Mononuclear cell (primary cell): ENCODE measurements at regions not wholly inside any gene's neighbourhood (a gene's known extent, or its start where the extent isn't known, plus 50 kb on each side); places are given as distances from the start of the nearest gene placed in this dataset.
"Not testable (repeated sequence)": the region's sequence is repeated elsewhere in the genome, so short reads cannot be mapped to it uniquely, and the experiment has no call there.

Experiments
- H3K27me3 ChIP-seq: 2 replicates; pipeline ENCODE4 v1.6.0; 2011; ENCODE audit warnings: low read length, control low read depth; ENCODE audit not compliant: insufficient read depth
- H3K4me1 ChIP-seq: 2 replicates; pipeline ENCODE4 v1.5.1; 2011; ENCODE audit warnings: mild to moderate bottlenecking, low read length, control low read depth; ENCODE audit not compliant: insufficient read depth
- H3K4me3 ChIP-seq: 2 replicates; pipeline ENCODE4 v1.5.1; 2011; ENCODE audit warnings: mild to moderate bottlenecking, low read length, moderate library complexity
- H3K9me3 ChIP-seq: 2 replicates; pipeline ENCODE4 v1.5.1; 2011; ENCODE audit warnings: low read depth, mild to moderate bottlenecking, control low read depth, low read length

DNA sequence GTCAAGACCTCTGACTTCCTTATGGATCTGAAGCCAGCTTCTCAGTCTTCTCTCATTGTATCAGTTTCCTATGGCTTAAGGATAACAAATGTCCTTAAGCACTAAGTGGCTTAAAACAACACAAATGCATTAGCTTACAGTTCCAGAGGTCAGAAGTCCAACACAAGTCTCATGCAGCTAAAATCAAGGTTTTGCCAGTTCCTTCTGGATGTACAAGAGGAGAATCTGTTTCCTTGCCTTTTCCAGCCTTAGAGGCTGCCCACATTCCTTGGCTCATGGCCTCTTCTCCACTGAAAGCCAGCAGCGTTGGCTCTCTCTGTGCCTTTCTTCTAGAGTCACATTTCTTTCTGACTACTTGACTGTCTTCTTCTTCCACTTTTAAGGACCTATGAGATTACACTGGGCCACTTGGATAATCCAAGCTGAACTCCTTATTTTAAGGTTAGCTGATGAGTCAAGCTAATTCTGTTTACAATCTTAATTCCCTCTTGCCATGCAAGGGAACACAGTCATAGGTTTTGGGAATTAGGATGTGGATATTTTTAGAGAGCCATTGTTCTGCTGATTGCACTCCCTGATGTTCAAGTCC, 179.0 kb downstream of the BCAS1 start:
- Histone ChIP-seq H3K27me3 (no peaks in the 10 kb centered on the region), H3K9me3 (no peaks in the 10 kb centered on the region)

DNA sequence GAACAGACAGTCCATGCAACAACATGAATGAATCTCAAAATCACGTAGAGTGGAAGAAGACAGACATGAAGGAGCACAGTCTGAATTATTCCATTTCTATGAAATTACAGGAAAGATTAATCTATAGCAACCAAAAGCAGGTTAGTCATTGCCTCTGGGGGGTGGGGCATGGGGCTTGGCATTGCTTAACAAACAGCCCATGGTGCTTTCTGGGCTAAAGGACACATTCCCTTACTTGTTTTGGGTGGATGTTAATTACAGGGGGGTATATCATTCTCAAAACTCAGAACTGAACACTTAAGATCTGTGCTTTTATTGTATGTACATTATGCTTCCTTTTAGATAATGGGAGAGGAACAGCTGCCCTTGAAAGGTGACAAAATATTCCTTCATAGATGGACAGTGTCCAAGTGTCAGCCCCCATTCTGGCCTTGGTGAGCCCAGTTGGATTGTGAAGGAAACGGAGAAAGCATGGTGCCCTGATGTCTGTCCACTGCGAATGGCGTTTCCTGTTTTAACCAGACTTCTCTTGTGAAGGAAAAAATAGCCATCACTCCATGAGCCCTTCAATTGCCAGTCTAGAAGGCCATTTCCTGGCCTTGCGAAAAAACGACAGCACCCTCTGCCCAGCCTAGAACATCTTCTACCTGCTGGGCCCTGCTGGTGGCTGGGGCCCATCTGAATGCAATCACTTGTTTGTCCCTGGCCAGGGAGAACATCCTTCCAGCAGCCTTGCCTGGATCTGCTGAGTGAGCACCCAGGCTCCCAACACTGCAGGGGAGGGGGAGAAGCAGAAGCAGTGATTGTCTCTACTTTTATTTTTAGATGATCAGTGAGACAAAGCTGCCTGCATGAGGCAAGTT, 179.7 kb downstream of the BCAS1 start:
- H3K4me3 ChIP-seq: no peak overlapping the region

More for the DNA sequence above, 179.0 kb downstream of the BCAS1 start:
- Histone ChIP-seq H3K4me3 (no peak overlapping the region), H3K4me1 (peaks cover 33% of the 10 kb centered on the region)

GRCh38 chr20:53889411-53890148, 180.8 kb downstream of the BCAS1 start:
- no peaks in the 10 kb centered on the region for H3K27me3 ChIP-seq
- peaks cover 36% of the 10 kb centered on the region for H3K4me1 ChIP-seq
- no peak overlapping the region for H3K4me3 ChIP-seq
- no peaks in the 10 kb centered on the region for H3K9me3 ChIP-seq

More for the DNA sequence above, 179.7 kb downstream of the BCAS1 start:
- Histone ChIP-seq H3K27me3 (no peaks in the 10 kb centered on the region), H3K4me1 (peaks cover 33% of the 10 kb centered on the region), H3K9me3 (no peaks in the 10 kb centered on the region)

- no peaks in the 10 kb centered on the region for H3K27me3 ChIP-seq
- H3K9me3 ChIP-seq: no peaks in the 10 kb centered on the region
- H3K4me3 ChIP-seq: no peak overlapping the region
- H3K4me1 ChIP-seq: peaks cover 30% of the 10 kb centered on the region
These were observed 181.4 kb downstream of the BCAS1 start for GRCh38 chr20:53888951-53889350.

GRCh38 chr20:53888510-53888909, 181.9 kb downstream of the BCAS1 start:
- Histone ChIP-seq H3K4me1 (peaks cover 25% of the 10 kb centered on the region), H3K9me3 (no peaks in the 10 kb centered on the region), H3K4me3 (no peak overlapping the region), H3K27me3 (no peaks in the 10 kb centered on the region)

DNA sequence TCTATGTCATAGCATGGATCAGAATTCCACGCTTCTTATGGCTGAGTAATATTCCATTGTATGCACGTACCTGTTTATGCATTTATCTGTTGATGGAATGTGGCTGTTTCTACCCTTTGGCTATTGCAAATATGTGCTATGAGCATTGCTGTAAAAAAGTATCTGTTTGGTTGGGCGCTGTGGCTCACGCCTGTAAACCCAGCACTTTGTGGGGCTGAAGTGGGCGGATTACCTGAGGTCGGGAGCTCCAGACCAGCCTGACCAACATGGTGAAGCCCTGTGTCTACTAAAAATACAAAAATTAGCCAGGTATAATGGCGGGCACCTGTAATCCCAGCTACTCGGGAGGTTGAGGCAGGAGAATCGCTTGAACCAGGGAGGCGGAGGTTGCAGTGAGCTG, 182.4 kb downstream of the BCAS1 start:
- no peak overlapping the region for H3K4me3 ChIP-seq
- no peaks in the 10 kb centered on the region for H3K9me3 ChIP-seq

DNA sequence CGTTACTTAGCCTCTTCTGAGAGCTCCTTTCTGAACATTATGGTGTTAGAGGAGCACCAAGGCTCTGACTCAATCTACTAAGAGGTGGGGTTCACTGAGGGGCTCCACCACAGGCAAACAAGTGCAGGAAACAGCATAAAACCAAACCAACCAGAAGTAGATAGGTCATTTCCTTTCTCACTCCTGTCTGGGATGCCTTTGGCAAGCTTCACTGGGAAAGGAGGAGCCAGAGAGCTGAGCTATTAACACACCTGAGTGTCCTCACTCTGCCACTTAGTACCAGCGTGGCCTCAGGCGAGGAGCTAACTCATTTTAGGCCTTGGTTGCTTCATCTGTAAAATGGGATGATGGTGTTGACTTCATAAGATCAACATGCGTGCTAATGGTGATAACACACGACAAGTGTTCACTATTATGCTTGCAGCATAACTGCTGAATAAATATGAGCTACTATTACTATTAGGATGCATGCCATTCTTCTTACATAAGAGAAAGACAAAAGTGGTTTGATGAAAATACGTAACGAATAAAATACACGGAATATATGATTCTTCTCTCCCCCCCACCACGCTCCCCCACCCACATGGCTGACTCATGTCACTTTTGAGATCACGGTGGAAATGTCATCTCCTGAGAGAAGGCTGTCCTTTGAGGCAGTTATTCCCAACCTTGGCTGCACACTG, 185.4 kb downstream of the BCAS1 start:
- no peaks in the 10 kb centered on the region for H3K9me3 ChIP-seq
- H3K4me3 ChIP-seq: no peak overlapping the region
- no peaks in the 10 kb centered on the region for H3K27me3 ChIP-seq
- H3K4me1 ChIP-seq: peaks cover 9% of the 10 kb centered on the region

More for the DNA sequence above, 182.4 kb downstream of the BCAS1 start:
- peaks cover 20% of the 10 kb centered on the region for H3K4me1 ChIP-seq
- no peaks in the 10 kb centered on the region for H3K27me3 ChIP-seq

- H3K9me3 ChIP-seq: no peaks in the 10 kb centered on the region
- no peak overlapping the region for H3K4me3 ChIP-seq
- H3K27me3 ChIP-seq: no peaks in the 10 kb centered on the region
- peaks cover 9% of the 10 kb centered on the region for H3K4me1 ChIP-seq
These were observed 187.1 kb downstream of the BCAS1 start for GRCh38 chr20:53883098-53883911.

- H3K27me3 ChIP-seq, H3K4me3 ChIP-seq, H3K4me1 ChIP-seq, H3K9me3 ChIP-seq: not testable (repeated sequence)
These were observed 187.9 kb downstream of the BCAS1 start for GRCh38 chr20:53882438-53882986.

GRCh38 chr20:53881362-53881761, 189.0 kb downstream of the BCAS1 start:
- Histone ChIP-seq H3K9me3 (no peaks in the 10 kb centered on the region), H3K4me1 (peaks cover 9% of the 10 kb centered on the region), H3K27me3 (no peaks in the 10 kb centered on the region), H3K4me3 (no peak overlapping the region)

DNA sequence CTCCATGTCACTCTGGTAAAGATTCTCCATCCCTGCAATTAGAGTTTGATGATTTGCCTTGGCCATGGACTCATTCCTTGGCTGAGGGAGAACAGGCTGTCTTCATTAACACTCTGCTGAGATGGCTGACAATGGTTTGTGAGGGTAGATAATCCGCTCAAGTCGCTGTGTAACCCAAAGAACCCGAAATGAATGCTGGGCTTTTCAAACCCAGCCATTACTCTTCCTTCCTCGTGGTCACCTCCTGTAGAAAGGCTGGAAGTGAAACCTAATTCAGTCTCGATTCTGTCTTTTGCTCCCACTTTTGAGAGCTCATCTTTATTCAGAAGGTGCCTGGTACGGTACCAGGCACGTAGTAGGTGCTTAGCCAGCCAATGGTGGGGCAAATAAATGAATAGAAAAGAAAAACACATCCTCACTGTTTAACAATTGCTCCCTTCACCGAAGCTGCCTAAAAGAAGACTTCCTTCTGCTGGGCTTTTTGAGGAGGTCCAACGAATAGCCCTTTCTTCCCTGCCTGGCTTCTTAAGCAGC, 190.2 kb downstream of the BCAS1 start:
- Histone ChIP-seq H3K4me3 (no peak overlapping the region), H3K9me3 (no peaks in the 10 kb centered on the region), H3K27me3 (no peaks in the 10 kb centered on the region), H3K4me1 (peaks cover 9% of the 10 kb centered on the region)

DNA sequence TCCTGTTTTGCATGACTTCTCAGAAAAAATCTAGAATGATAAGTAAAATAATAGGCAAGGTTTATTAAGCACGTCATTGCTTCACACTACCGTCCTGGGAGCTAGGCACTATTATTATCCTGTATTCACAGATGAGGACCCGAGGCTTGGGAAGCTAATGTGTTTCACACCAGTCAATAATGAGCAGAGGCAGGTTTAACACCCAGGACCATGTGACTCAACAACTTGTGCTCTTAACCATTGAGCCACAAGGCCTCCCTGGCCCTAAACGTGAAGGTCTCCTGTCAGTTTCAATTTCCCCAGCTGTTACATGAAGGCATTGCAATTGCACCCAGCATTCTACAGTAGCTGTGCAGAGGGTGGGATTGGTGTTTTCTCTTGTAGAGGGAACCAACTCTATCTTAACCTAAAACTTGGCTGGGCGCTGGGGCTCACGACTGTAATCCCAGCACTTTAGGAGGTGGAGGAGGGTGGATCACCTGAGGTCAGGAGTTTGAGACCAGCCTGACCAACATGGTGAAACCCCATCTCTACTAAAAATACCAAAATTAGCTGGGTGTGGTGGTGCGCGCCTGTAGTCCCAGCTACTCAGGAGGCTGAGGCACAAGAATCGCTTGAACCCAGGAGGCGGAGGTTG, 191.2 kb downstream of the BCAS1 start:
- Histone ChIP-seq H3K27me3 (no peaks in the 10 kb centered on the region), H3K9me3 (no peaks in the 10 kb centered on the region), H3K4me3 (no peak overlapping the region), H3K4me1 (peaks cover 5% of the 10 kb centered on the region)

DNA sequence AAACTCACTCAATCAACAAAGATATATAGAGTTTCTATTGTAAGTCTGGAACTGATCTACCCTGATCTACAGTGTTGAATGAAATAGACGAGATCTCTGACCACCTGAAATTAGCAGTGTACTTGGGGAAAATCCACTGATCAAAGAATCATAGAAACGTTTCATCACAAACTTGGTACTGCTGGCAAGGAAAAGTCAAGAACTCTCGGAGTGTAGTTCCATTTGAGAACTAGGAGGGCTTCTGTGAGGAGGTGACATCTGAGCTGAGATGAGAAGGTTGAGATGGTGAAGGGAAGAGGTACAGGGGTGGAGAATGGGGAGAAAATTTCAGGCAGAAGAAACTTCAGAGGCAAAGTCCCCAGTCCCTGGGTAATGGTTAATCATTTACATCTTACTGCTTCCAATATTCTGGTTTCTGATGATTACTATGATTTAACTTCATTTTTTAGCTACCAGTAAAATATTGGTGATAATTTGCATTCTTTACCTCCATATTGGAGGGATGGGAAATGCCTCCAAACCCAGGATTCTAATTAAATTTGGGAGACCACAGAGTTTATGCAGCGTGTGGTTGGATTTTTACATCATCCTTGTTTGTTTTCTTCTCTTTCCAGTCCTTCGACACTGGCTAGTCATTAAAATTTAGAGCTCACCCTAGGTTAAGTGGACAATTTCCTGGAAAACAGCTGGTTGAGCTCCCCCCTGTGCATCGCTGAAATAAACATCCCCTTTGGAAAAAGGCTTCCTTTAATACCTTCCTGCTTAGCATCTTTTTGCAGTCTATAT, 191.9 kb downstream of the BCAS1 start:
- H3K27me3 ChIP-seq: no peaks in the 10 kb centered on the region
- H3K4me1 ChIP-seq: peaks cover 8% of the 10 kb centered on the region
- no peaks in the 10 kb centered on the region for H3K9me3 ChIP-seq
- H3K4me3 ChIP-seq: no peak overlapping the region
